D721Med (cell line): ENCODE measurements at regions not wholly inside any gene's neighbourhood (a gene's known extent, or its start where the extent isn't known, plus 50 kb on each side); places are given as distances from the start of the nearest gene placed in this dataset.

ENCODE experiments used
- DNase-seq: peaks from one replicate; pipeline ENCODE4 v3.0.0; 2011; ENCODE audit warnings: low spot score; ENCODE audit not compliant: insufficient read length
- FAIRE-seq: peaks from 2 replicates; lab custom pipeline; 2011; peaks lifted over from hg19 to GRCh38; lab: Jason Lieb, UNC
- TF ChIP-seq, protein P1 (sequence below): IDR thresholded peaks from 2 replicates; pipeline ENCODE4 v1.5.1; 2012; ENCODE audit warnings: mild to moderate bottlenecking, control low read depth; ENCODE audit not compliant: insufficient read depth; ENCODE audit errors: missing control alignments

DNA sequence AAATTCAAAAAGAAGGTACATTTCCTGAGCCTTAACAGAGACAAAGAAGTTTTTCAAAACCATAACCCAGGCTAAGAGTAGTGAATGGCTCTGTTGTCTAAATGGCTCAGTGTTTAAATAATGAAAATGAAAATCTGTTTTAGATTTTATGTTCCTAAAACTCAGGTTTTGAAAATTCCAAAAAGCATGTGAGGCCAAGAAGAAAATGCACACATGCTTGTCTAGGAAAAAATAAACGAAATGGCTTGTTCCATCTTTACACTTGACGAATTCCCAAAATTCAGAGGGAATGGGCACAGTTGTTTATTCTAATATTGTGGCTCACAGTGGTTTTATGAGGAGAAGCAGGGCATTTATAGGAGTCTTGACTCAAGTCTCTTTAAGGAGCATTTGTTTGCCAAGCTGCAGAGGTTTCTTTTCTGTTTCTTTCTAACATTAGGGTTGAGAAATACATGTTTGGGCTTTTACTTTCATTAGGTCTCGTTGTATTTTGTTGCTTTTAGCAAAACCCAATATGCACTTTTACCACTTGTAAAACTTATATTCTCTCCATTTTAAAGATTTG is 527.6 kb upstream of the ANKRD30A start:
- no peak for FAIRE-seq
- TF ChIP-seq, protein P1, sequence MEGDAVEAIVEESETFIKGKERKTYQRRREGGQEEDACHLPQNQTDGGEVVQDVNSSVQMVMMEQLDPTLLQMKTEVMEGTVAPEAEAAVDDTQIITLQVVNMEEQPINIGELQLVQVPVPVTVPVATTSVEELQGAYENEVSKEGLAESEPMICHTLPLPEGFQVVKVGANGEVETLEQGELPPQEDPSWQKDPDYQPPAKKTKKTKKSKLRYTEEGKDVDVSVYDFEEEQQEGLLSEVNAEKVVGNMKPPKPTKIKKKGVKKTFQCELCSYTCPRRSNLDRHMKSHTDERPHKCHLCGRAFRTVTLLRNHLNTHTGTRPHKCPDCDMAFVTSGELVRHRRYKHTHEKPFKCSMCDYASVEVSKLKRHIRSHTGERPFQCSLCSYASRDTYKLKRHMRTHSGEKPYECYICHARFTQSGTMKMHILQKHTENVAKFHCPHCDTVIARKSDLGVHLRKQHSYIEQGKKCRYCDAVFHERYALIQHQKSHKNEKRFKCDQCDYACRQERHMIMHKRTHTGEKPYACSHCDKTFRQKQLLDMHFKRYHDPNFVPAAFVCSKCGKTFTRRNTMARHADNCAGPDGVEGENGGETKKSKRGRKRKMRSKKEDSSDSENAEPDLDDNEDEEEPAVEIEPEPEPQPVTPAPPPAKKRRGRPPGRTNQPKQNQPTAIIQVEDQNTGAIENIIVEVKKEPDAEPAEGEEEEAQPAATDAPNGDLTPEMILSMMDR: no peak
- DNase-seq: no peak

DNA sequence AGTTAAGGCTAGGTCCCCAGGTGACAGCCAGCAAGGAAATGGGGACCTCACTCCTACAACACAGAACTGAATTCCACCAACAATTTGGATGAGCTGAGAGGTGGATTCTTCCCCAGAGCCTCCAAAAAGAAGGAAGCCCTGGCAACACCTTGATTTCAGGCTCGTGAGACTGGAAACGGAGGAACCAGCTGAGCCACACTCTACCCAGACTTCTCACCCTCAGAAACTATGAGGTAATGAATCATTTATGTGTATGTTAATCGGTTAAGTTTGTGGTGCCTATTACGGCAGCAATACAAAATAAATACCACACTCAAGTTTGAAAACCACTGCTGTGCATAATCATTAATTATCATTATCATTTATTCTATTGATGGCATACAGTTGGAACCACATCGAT is 532.4 kb upstream of the ANKRD30A start:
- TF ChIP-seq, protein P1: no peak
- FAIRE-seq: no peak
- no peak for DNase-seq

DNA sequence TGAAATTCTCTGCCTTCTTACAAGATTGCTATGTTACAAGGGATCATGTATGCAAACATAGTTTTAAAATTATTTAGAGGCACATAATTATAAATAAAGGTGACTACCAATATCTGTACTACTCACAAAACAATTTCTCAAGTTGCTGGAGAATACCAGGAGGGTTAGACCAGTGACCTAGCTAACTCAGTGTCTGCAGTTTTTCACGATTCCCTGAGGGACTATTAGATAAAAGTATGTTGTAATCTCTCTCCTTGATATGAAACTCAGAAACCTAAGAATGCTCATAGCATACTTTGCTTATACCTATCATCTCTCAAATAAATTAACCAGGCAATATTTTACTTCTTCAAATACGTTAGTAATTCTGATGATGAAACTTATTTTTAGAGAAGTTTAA is 534.0 kb upstream of the ANKRD30A start:
- FAIRE-seq (no peak), DNase-seq (no peak)
- TF ChIP-seq, protein P1: no peak

DNA sequence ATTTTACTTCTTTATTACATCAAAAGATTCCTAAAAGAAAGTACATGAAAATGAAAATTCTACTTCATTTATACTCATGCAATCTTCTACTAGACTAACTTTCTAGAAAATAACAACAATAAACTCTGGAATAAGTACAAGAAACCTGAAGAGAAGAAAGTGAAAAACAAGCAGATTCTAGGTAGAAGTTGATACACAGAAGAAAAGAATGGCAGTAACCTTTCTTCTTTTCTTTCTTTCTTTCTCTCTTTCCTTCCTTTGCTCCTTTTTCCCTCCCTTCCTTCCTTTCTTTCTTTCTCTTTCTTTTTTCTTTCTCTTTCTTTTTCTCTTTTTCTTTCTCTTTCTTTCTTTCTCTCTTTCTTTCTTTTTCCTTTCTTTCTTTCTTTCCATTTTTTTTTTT is 541.7 kb upstream of the ANKRD30A start:
- DNase-seq: no peak
- TF ChIP-seq, protein P1: no peak
- no peak for FAIRE-seq

DNA sequence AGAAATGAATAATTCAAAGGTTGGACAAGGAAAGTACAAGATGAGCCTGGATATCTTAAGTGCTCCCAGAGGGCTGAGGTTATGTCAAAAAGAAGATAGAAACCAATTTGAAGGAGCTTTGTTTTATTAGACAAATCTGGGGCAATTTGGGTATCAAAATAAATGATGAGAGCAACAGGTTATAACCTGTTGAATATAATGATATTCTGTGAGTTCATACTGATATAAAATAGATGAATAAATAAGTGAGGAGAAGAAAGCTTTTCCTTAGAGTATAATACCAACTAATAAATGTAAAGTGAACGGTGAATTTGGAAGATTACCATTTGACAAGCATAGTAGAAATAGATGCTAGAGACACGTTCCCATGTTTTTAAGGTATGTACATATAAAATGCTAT is 544.2 kb upstream of the ANKRD30A start:
- FAIRE-seq (no peak), DNase-seq (no peak)
- TF ChIP-seq, protein P1: no peak

DNA sequence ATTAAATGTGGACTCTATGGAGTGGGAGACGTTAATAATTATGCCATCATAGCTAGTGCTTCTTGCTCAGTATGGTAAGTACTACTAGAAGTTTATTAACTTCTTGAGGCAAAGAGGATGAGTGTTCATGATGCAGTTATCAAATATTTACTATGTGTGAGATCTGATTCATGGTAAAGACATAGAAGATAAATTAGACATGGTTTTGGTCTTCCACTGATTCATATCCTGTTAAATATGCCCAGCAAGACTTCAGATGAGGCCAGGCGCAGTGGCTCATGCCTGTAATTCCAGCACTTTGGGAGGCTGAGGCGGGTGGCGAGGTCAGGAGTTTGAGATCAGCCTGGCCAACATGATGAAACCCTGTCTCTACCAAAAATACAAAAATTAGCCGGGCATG is 547.1 kb upstream of the ANKRD30A start:
- TF ChIP-seq, protein P1: no peak
- no peak for DNase-seq
- FAIRE-seq: no peak

DNA sequence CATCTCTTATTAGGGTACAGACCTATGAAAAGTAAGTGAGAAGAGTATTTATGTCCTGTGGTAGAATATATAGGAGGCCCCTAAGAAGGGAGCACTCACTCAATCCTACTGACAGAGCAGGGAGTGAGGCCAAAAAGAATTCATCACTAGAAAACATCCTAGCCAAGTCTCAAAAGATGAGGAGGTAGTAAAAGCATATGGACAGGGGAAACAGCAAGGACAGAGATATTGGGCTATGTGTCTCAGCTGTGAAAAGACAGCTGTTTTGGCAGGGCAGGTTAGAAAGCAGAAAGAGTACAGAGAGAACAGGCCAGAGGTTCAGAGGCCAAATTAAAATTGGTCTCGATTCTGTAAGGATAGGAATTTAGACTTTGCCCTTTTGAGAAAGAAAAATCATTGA is 548.3 kb upstream of the ANKRD30A start:
- no peak for DNase-seq
- TF ChIP-seq, protein P1: no peak
- FAIRE-seq: no peak
